ENCODE measurements at regions not wholly inside any gene's neighbourhood (a gene's known extent, or its start where the extent isn't known, plus 50 kb on each side); places are given as distances from the start of the nearest gene placed in this dataset.

DNA sequence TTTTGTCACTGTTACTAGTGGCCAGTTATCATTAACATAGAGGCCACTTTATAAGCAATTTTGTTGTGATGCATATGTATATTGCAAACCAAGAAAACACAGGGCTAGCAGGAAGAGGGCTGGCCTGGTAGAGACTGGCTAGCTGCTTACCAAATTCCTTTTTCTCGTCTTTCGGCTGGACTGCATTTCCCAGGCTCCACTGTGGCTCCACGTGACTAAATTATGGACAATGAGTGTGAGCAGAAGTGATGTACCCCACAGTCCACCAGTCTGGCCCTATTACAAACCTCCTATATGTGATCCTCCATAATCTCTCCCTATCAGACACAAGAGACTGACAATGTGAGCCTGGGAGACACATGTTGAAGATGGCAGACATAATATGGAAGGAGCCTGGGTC, 257.0 kb downstream of the MFSD1 start:
- Mint-ChIP-seq H3K27ac (no peak overlapping the region), H3K36me3 (no peaks in the 10 kb centered on the region), H3K4me3 (no peak overlapping the region), H3K27me3 (ENCODE audit: low read depth in 2 of 2) (no peaks in the 10 kb centered on the region), H3K9me3 (peaks cover 9% of the 10 kb centered on the region in 2 donors), H3K4me1 (no peaks in the 10 kb centered on the region)
- Histone ChIP-seq H3K4me1 (ENCODE audit: control insufficient read depth, insufficient read depth, low read length) (no peaks in the 10 kb centered on the region), H3K27me3 (ENCODE audit: control insufficient read depth, insufficient read depth, low read length) (no peaks in the 10 kb centered on the region), H3K4me3 (ENCODE audit: low read length) (no peak overlapping the region), H3K9me3 (ENCODE audit: control insufficient read depth, insufficient read depth, low read length) (no peaks in the 10 kb centered on the region), H3K27ac (ENCODE audit: low read length) (no peak overlapping the region), H3K36me3 (ENCODE audit: control insufficient read depth, insufficient read depth, low read length) (no peaks in the 10 kb centered on the region)
- intact Hi-C loops (cut with micrococcal nuclease), result no loop called here
- WGBS (ENCODE audit: insufficient coverage), result 80% methylated on average over 3 of the region's 3 CpGs
- TF ChIP-seq, protein P1, sequence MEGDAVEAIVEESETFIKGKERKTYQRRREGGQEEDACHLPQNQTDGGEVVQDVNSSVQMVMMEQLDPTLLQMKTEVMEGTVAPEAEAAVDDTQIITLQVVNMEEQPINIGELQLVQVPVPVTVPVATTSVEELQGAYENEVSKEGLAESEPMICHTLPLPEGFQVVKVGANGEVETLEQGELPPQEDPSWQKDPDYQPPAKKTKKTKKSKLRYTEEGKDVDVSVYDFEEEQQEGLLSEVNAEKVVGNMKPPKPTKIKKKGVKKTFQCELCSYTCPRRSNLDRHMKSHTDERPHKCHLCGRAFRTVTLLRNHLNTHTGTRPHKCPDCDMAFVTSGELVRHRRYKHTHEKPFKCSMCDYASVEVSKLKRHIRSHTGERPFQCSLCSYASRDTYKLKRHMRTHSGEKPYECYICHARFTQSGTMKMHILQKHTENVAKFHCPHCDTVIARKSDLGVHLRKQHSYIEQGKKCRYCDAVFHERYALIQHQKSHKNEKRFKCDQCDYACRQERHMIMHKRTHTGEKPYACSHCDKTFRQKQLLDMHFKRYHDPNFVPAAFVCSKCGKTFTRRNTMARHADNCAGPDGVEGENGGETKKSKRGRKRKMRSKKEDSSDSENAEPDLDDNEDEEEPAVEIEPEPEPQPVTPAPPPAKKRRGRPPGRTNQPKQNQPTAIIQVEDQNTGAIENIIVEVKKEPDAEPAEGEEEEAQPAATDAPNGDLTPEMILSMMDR (IDR thresholded peaks at IDR 0.05), result no peak
- DNase-seq (no peak), ATAC-seq (no peak)

DNA sequence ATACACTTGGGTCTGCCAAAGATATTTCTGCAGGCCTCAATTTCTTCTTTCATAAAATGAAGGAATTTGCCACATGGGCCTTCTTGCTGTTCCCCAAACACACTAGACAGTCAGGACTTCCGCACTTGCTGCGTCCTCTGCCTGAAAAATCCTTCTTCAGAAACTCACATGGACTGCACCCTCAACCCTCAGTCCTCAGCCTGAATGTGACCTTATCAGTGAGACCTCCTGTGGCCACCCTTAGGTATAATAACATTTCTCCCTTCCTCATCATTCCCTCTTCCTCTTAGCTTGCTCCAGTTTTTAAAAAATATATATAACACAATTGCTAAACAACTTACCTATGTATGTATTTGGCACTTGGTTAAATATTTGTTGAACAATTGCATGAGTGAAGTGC, 257.5 kb downstream of the MFSD1 start:
- H3K4me3 Mint-ChIP-seq, result no peak overlapping the region
- 82% methylated on average over 2 of the region's 2 CpGs for WGBS (ENCODE audit: insufficient coverage)
- DNase-seq, result no peak

DNA sequence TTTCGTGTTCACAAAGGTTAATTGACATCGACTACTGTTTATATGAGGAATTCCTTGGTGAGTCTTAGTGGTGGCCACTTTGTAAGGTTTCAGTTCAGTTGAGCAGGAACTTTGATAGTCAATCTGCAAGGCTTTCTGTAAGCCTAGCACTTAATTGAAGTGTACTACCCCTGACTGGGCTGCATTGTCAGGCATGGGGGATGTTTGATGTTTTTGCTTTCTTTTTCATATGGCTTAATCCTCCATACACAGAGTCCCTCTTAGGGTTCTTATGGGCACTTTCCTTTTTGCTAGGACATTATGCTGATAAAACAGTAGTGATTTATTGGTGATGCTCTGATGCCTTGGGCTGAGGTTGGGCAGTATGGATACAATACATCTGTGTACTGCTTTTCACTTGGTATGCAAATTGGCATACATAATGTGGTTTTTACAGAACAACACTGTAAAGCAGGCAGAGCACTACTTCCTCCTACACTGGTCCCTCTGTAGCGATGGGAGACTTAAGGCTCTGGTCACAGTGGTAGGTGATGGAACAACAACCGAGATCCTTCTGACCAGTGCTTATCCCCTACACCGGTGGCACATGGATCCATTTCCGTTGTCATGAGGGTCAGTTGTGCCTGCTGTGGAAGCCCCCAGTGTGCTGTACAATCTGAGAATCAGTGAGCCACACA, 261.0 kb downstream of the MFSD1 start:
- no peaks in the 10 kb centered on the region for H3K36me3 Mint-ChIP-seq
- no peak overlapping the region for H3K4me3 ChIP-seq (ENCODE audit: low read length)
- H3K4me1 Mint-ChIP-seq, result no peaks in the 10 kb centered on the region
- TF ChIP-seq, protein P1 (IDR thresholded peaks at IDR 0.05), result no peak
- H3K27me3 ChIP-seq (ENCODE audit: control insufficient read depth, insufficient read depth, low read length), result no peaks in the 10 kb centered on the region
- no peak for DNase-seq
- H3K9me3 ChIP-seq (ENCODE audit: control insufficient read depth, insufficient read depth, low read length), result no peaks in the 10 kb centered on the region
- peaks cover 6 to 8% of the 10 kb centered on the region in 2 donors for H3K9me3 Mint-ChIP-seq
- H3K36me3 ChIP-seq (ENCODE audit: control insufficient read depth, insufficient read depth, low read length), result no peaks in the 10 kb centered on the region
- H3K4me1 ChIP-seq (ENCODE audit: control insufficient read depth, insufficient read depth, low read length), result no peaks in the 10 kb centered on the region
- 92% methylated on average over 6 of the region's 6 CpGs for WGBS (ENCODE audit: insufficient coverage)
- ATAC-seq, result no peak
- H3K4me3 Mint-ChIP-seq, result no peak overlapping the region
- H3K27ac ChIP-seq (ENCODE audit: low read length), result no peak overlapping the region
- no peaks in the 10 kb centered on the region for H3K27me3 Mint-ChIP-seq (ENCODE audit: low read depth in 2 of 2)
- no peak overlapping the region for H3K27ac Mint-ChIP-seq
- intact Hi-C loops (cut with micrococcal nuclease), result no loop called here

More for the DNA sequence above, 257.5 kb downstream of the MFSD1 start:
- intact Hi-C loops (cut with micrococcal nuclease), result no loop called here
- H3K4me1 Mint-ChIP-seq, result no peaks in the 10 kb centered on the region
- peaks cover 9% of the 10 kb centered on the region in 2 donors for H3K9me3 Mint-ChIP-seq
- H3K27me3 Mint-ChIP-seq (ENCODE audit: low read depth in 2 of 2), result no peaks in the 10 kb centered on the region
- TF ChIP-seq, protein P1 (IDR thresholded peaks at IDR 0.05), result no peak
- no peaks in the 10 kb centered on the region for H3K27me3 ChIP-seq (ENCODE audit: control insufficient read depth, insufficient read depth, low read length)
- no peaks in the 10 kb centered on the region for H3K4me1 ChIP-seq (ENCODE audit: control insufficient read depth, insufficient read depth, low read length)
- no peak overlapping the region for H3K27ac ChIP-seq (ENCODE audit: low read length)
- no peak overlapping the region for H3K4me3 ChIP-seq (ENCODE audit: low read length)
- no peaks in the 10 kb centered on the region for H3K36me3 ChIP-seq (ENCODE audit: control insufficient read depth, insufficient read depth, low read length)
- no peaks in the 10 kb centered on the region for H3K36me3 Mint-ChIP-seq
- H3K9me3 ChIP-seq (ENCODE audit: control insufficient read depth, insufficient read depth, low read length), result no peaks in the 10 kb centered on the region
- no peak overlapping the region for H3K27ac Mint-ChIP-seq
- ATAC-seq, result no peak

DNA sequence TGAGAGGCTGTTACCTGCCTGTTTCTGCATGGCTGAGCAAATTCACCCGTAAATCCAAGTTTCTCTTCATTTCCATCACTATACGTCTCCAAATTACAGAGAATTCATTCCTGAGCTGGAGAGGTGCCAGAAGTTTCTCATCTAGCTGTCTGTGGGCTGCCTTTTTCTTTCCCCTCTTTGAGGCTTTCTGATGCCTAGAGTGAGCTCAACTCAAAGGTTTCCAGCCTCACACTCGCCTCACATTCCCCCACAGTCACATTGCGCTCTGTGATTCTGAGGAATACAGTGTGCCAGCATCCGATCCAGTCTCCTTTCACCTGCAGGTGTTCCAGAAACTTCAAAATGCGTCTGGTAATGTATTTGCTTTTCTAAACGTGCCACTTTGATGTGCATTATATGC, 267.2 kb downstream of the MFSD1 start, which contains the start of gene IQCJ:
Gene IQCJ, plus strand, starts transcription at position 229 of the 400 bp plus-strand sequence.
- Histone ChIP-seq H3K36me3 (ENCODE audit: control insufficient read depth, insufficient read depth, low read length) (no peaks in the 10 kb centered on the region), H3K4me3 (ENCODE audit: low read length) (no peak within 1 kb of the TSS), H3K9me3 (ENCODE audit: control insufficient read depth, insufficient read depth, low read length) (no peaks in the 10 kb centered on the region), H3K4me1 (ENCODE audit: control insufficient read depth, insufficient read depth, low read length) (no peaks in the 10 kb centered on the region), H3K27ac (ENCODE audit: low read length) (no peak within 1 kb of the TSS), H3K27me3 (ENCODE audit: control insufficient read depth, insufficient read depth, low read length) (no peaks in the 10 kb centered on the region)
- Mint-ChIP-seq H3K27me3 (ENCODE audit: low read depth in 2 of 2) (no peaks in the 10 kb centered on the region), H3K36me3 (no peaks in the 10 kb centered on the region), H3K27ac (no peak within 1 kb of the TSS), H3K4me3 (no peak within 1 kb of the TSS), H3K9me3 (peaks cover 0 to 11% of the 10 kb centered on the region in 2 donors), H3K4me1 (no peaks in the 10 kb centered on the region)
- TF ChIP-seq, protein P1 (IDR thresholded peaks at IDR 0.05), result no peak
- intact Hi-C loops (cut with micrococcal nuclease), result no loop called here
- ATAC-seq (no peak), DNase-seq (no peak)
- WGBS (ENCODE audit: insufficient coverage), result 73% methylated on average over 7 of the region's 7 CpGs

All from natural killer cell (primary cell).